ENCODE measurements at regions not wholly inside any gene's neighbourhood (a gene's known extent, or its start where the extent isn't known, plus 50 kb on each side); places are given as distances from the start of the nearest gene placed in this dataset.

DNA sequence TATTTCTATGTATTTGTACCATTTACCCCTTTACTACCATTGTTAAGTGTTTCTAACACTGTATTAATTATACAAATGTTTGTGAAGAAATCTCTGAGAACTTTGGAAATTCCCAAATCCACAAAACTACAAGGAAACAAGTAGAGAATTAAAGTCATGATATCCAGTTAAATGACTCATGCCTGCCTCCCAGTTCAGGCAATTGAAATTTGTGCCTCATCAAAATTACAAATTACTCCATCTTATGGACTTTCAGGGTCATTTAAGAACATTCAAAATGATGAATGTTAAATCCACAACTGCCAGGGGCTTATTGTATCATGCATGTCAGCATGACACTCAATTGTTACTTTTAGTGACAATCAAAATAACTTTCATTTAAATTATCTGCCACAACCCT lies 282.4 kb downstream of the ZNF326 start:
- TF ChIP-seq, protein P1, sequence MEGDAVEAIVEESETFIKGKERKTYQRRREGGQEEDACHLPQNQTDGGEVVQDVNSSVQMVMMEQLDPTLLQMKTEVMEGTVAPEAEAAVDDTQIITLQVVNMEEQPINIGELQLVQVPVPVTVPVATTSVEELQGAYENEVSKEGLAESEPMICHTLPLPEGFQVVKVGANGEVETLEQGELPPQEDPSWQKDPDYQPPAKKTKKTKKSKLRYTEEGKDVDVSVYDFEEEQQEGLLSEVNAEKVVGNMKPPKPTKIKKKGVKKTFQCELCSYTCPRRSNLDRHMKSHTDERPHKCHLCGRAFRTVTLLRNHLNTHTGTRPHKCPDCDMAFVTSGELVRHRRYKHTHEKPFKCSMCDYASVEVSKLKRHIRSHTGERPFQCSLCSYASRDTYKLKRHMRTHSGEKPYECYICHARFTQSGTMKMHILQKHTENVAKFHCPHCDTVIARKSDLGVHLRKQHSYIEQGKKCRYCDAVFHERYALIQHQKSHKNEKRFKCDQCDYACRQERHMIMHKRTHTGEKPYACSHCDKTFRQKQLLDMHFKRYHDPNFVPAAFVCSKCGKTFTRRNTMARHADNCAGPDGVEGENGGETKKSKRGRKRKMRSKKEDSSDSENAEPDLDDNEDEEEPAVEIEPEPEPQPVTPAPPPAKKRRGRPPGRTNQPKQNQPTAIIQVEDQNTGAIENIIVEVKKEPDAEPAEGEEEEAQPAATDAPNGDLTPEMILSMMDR (IDR thresholded peaks at IDR 0.05; ENCODE audit: low read depth, low read length) = no peak
- no peak for TF ChIP-seq EZH2phosphoT487 (IDR thresholded peaks at IDR 0.05; ENCODE audit: low read depth)

Data from OCI-LY3 (cell line).